ENCODE measurements at regions not wholly inside any gene's neighbourhood (a gene's known extent, or its start where the extent isn't known, plus 50 kb on each side); places are given as distances from the start of the nearest gene placed in this dataset.

- Histone ChIP-seq H3K36me3 (ENCODE audit: insufficient read depth, low read length) (no peaks in the 10 kb centered on the region), H4K20me1 (ENCODE audit: insufficient read depth, low read length) (no peaks in the 10 kb centered on the region), H3K27ac (ENCODE audit: low read length) (no peak overlapping the region), H2AFZ (ENCODE audit: low read depth, low read length) (no peak overlapping the region), H3K79me2 (ENCODE audit: insufficient read depth, low read length) (no peaks in the 10 kb centered on the region), H3K4me2 (ENCODE audit: insufficient read depth, low read length) (no peak overlapping the region), H3K9ac (ENCODE audit: low read depth, low read length) (no peak overlapping the region), H3K4me3 (ENCODE audit: low read depth in 1 of 2, low read length in 2 of 2) (no peak overlapping the region), H3K9me3 (ENCODE audit: insufficient read depth, low read length, severe bottlenecking) (no peaks in the 10 kb centered on the region), H3K4me1 (ENCODE audit: insufficient read depth, low read length) (no peaks in the 10 kb centered on the region), H3K27me3 (ENCODE audit: insufficient read depth, low read length, poor library complexity) (no peaks in the 10 kb centered on the region)
- ATAC-seq (ENCODE audit: insufficient read depth, low read depth) (no peak), DNase-seq (no peak)
- TF ChIP-seq EZH2 (IDR thresholded peaks at IDR 0.05; ENCODE audit: borderline replicate concordance, low read depth, low read length, severe bottlenecking): no peak
- no peak for TF ChIP-seq CTCF (IDR thresholded peaks at IDR 0.05; ENCODE audit: borderline replicate concordance, extremely low read depth, low read length, poor library complexity, severe bottlenecking)
Measured at GRCh38 chr9:109604781-109605180, 106.7 kb upstream of the PTPN3 start.

- Histone ChIP-seq H3K4me3 (ENCODE audit: low read depth in 1 of 2, low read length in 2 of 2) (no peak overlapping the region), H4K20me1 (ENCODE audit: insufficient read depth, low read length) (no peaks in the 10 kb centered on the region), H2AFZ (ENCODE audit: low read depth, low read length) (no peak overlapping the region), H3K27me3 (ENCODE audit: insufficient read depth, low read length, poor library complexity) (no peaks in the 10 kb centered on the region), H3K27ac (ENCODE audit: low read length) (no peak overlapping the region), H3K4me2 (ENCODE audit: insufficient read depth, low read length) (no peak overlapping the region), H3K36me3 (ENCODE audit: insufficient read depth, low read length) (no peaks in the 10 kb centered on the region), H3K4me1 (ENCODE audit: insufficient read depth, low read length) (no peaks in the 10 kb centered on the region), H3K9me3 (ENCODE audit: insufficient read depth, low read length, severe bottlenecking) (no peaks in the 10 kb centered on the region), H3K79me2 (ENCODE audit: insufficient read depth, low read length) (no peaks in the 10 kb centered on the region), H3K9ac (ENCODE audit: low read depth, low read length) (no peak overlapping the region)
- TF ChIP-seq EZH2 (IDR thresholded peaks at IDR 0.05; ENCODE audit: borderline replicate concordance, low read depth, low read length, severe bottlenecking) (no peak), CTCF (IDR thresholded peaks at IDR 0.05; ENCODE audit: borderline replicate concordance, extremely low read depth, low read length, poor library complexity, severe bottlenecking) (no peak)
- ATAC-seq (ENCODE audit: insufficient read depth, low read depth) (no peak), DNase-seq (no peak)
Measured at GRCh38 chr9:109609060-109609459, 111.0 kb upstream of the PTPN3 start.

- no peak for ATAC-seq (ENCODE audit: insufficient read depth, low read depth)
- Histone ChIP-seq H3K9me3 (ENCODE audit: insufficient read depth, low read length, severe bottlenecking) (no peaks in the 10 kb centered on the region), H3K4me3 (ENCODE audit: low read depth in 1 of 2, low read length in 2 of 2) (no peak overlapping the region), H3K27me3 (ENCODE audit: insufficient read depth, low read length, poor library complexity) (no peaks in the 10 kb centered on the region), H3K36me3 (ENCODE audit: insufficient read depth, low read length) (no peaks in the 10 kb centered on the region), H3K27ac (ENCODE audit: low read length) (no peak overlapping the region), H3K79me2 (ENCODE audit: insufficient read depth, low read length) (no peaks in the 10 kb centered on the region), H3K9ac (ENCODE audit: low read depth, low read length) (no peak overlapping the region), H3K4me2 (ENCODE audit: insufficient read depth, low read length) (no peak overlapping the region), H3K4me1 (ENCODE audit: insufficient read depth, low read length) (no peaks in the 10 kb centered on the region), H2AFZ (ENCODE audit: low read depth, low read length) (no peak overlapping the region), H4K20me1 (ENCODE audit: insufficient read depth, low read length) (no peaks in the 10 kb centered on the region)
- DNase-seq: no peak
- TF ChIP-seq EZH2 (IDR thresholded peaks at IDR 0.05; ENCODE audit: borderline replicate concordance, low read depth, low read length, severe bottlenecking): no peak
- no peak for TF ChIP-seq CTCF (IDR thresholded peaks at IDR 0.05; ENCODE audit: borderline replicate concordance, extremely low read depth, low read length, poor library complexity, severe bottlenecking)
Measured at GRCh38 chr9:109616571-109617120, 118.5 kb upstream of the PTPN3 start.

- Histone ChIP-seq H3K36me3 (ENCODE audit: insufficient read depth, low read length) (no peaks in the 10 kb centered on the region), H3K9ac (ENCODE audit: low read depth, low read length) (no peak overlapping the region), H2AFZ (ENCODE audit: low read depth, low read length) (no peak overlapping the region), H3K4me2 (ENCODE audit: insufficient read depth, low read length) (no peak overlapping the region), H3K27me3 (ENCODE audit: insufficient read depth, low read length, poor library complexity) (no peaks in the 10 kb centered on the region), H3K9me3 (ENCODE audit: insufficient read depth, low read length, severe bottlenecking) (no peaks in the 10 kb centered on the region), H3K27ac (ENCODE audit: low read length) (no peak overlapping the region), H3K79me2 (ENCODE audit: insufficient read depth, low read length) (no peaks in the 10 kb centered on the region), H4K20me1 (ENCODE audit: insufficient read depth, low read length) (no peaks in the 10 kb centered on the region), H3K4me3 (ENCODE audit: low read depth in 1 of 2, low read length in 2 of 2) (no peak overlapping the region), H3K4me1 (ENCODE audit: insufficient read depth, low read length) (no peaks in the 10 kb centered on the region)
- no peak for DNase-seq
- ATAC-seq (ENCODE audit: insufficient read depth, low read depth): no peak
- TF ChIP-seq EZH2 (IDR thresholded peaks at IDR 0.05; ENCODE audit: borderline replicate concordance, low read depth, low read length, severe bottlenecking) (no peak), CTCF (IDR thresholded peaks at IDR 0.05; ENCODE audit: borderline replicate concordance, extremely low read depth, low read length, poor library complexity, severe bottlenecking) (no peak)
Measured at GRCh38 chr9:109619310-109619709, 121.2 kb upstream of the PTPN3 start.
